Thoracic aorta (tissue), 2 donors: ENCODE measurements at regions not wholly inside any gene's neighbourhood (a gene's known extent, or its start where the extent isn't known, plus 50 kb on each side); places are given as distances from the start of the nearest gene placed in this dataset.

Experiments
- ATAC-seq: fragments of 150-250 bp; one replicate; pipeline ENCODE4 v1.8.0; 2017; ENCODE audit warnings: low read depth; ENCODE audit not compliant: insufficient number of reproducible peaks, low FRiP score
- DNase-seq: peaks from one replicate; pipeline ENCODE4 v3.0.0-alpha.2; 2020; ENCODE audit warnings: low spot score
- H3K27ac ChIP-seq, 2 donors: fragments of 200-600 bp; sonication (generic); 1 replicate in 1 of 2; 2 replicates in 1 of 2; pipeline ENCODE4 v1.5.1; 2016; ENCODE audit warnings: mild to moderate bottlenecking in 2 of 2, moderate library complexity in 2 of 2
- H3K27me3 ChIP-seq: fragments of 200-600 bp; sonication (generic); replicated peaks from 2 replicates; pipeline ENCODE4 v1.6.0; 2016; ENCODE audit warnings: mild to moderate bottlenecking; ENCODE audit not compliant: insufficient read depth
- H3K36me3 ChIP-seq: fragments of 200-600 bp; sonication (generic); one replicate; pipeline ENCODE4 v1.5.1; 2016
- H3K4me1 ChIP-seq, 2 donors: fragments of 200-600 bp; sonication (generic); 1 replicate in 1 of 2; 2 replicates in 1 of 2; pipeline versions ENCODE4 v1.5.1 to v1.6.0; 2016; ENCODE audit warnings: low read depth in 2 of 2, mild to moderate bottlenecking in 1 of 2; ENCODE audit not compliant: control insufficient read depth in 1 of 2
- H3K4me3 ChIP-seq: fragments of 200-600 bp; sonication (generic); 2 replicates; pipeline ENCODE4 v1.5.1; 2016; ENCODE audit warnings: mild to moderate bottlenecking
- H3K9me3 ChIP-seq: fragments of 200-600 bp; sonication (generic); 2 replicates; pipeline ENCODE4 v1.5.1; 2016
- TF ChIP-seq, protein P1 (sequence below): fragments of 200-600 bp; sonication (generic); IDR thresholded peaks from one replicate; pipeline ENCODE4 v1.5.1; 2019; ENCODE audit warnings: antibody characterized with exemption

- DNase-seq = no peak
- H3K27ac ChIP-seq = no peak overlapping the region
- ATAC-seq = no peak
- H3K4me1 ChIP-seq = no peaks in the 10 kb centered on the region
- TF ChIP-seq, protein P1, sequence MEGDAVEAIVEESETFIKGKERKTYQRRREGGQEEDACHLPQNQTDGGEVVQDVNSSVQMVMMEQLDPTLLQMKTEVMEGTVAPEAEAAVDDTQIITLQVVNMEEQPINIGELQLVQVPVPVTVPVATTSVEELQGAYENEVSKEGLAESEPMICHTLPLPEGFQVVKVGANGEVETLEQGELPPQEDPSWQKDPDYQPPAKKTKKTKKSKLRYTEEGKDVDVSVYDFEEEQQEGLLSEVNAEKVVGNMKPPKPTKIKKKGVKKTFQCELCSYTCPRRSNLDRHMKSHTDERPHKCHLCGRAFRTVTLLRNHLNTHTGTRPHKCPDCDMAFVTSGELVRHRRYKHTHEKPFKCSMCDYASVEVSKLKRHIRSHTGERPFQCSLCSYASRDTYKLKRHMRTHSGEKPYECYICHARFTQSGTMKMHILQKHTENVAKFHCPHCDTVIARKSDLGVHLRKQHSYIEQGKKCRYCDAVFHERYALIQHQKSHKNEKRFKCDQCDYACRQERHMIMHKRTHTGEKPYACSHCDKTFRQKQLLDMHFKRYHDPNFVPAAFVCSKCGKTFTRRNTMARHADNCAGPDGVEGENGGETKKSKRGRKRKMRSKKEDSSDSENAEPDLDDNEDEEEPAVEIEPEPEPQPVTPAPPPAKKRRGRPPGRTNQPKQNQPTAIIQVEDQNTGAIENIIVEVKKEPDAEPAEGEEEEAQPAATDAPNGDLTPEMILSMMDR = no peak
- H3K36me3 ChIP-seq = no peaks in the 10 kb centered on the region
- no peak overlapping the region for H3K4me3 ChIP-seq
- H3K9me3 ChIP-seq = peaks cover 19% of the 10 kb centered on the region
- H3K27me3 ChIP-seq = no peaks in the 10 kb centered on the region
Observed at GRCh38 chr9:38166501-38166900, 97.5 kb upstream of the SHB start.

DNA sequence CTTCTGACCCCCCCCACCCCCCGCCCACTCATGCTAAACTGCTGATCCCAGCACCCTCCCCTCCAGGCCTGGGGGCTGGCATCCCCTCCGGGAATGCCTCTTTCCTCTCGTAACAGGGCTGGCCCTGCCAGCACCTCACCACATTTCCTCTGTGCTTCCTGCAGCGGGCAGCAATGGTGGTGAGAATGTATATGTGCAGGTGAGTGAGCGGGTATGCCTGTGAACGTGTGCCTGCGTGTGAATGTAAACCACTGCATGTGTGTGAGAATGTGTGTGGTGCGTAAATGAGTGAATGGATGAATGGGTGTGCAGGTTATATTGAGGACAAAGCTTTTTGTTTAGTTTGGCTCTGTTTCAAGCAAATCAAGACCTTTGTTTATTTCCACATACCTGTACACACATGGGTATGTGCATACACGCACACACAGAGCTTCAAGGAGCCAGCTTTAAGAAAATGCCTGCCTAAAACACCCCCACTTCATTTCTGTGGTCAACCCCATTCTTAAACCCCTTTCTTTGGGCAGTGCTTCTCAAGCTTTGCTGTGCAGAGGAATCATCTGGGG is 95.7 kb upstream of the SHB start:
- peaks cover 4% of the 10 kb centered on the region for H3K9me3 ChIP-seq
- no peak for DNase-seq
- TF ChIP-seq, protein P1 = no peak
- H3K27ac ChIP-seq = no peak overlapping the region
- no peak overlapping the region for H3K4me3 ChIP-seq
- H3K36me3 ChIP-seq = no peaks in the 10 kb centered on the region
- no peaks in the 10 kb centered on the region for H3K4me1 ChIP-seq
- H3K27me3 ChIP-seq = no peaks in the 10 kb centered on the region
- ATAC-seq = no peak

DNA sequence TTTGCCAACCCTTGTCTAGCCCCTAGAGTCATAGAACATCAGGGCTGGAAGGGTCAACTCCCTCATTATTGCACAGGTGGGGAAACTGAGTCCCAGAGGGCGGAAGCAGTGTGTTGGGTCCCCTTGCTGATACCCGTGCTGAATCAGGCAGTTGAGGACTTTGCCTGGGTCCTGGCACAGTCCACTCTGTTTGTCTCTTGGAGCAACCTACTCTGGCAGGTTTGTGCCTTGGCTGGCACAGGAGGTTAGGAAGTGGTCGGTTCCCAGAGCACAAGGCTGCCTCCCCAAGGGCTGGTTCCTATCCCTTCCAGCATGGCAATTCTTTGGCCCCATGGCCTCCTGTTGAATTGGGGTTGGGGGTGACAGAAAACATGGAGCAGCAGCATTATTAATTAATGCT is 94.5 kb upstream of the SHB start:
- ATAC-seq (no peak), DNase-seq (no peak)
- H3K27me3 ChIP-seq = no peaks in the 10 kb centered on the region
- no peak overlapping the region for H3K4me3 ChIP-seq
- TF ChIP-seq, protein P1 = no peak
- H3K9me3 ChIP-seq = no peaks in the 10 kb centered on the region
- no peak overlapping the region for H3K27ac ChIP-seq
- no peaks in the 10 kb centered on the region for H3K4me1 ChIP-seq
- H3K36me3 ChIP-seq = no peaks in the 10 kb centered on the region

DNA sequence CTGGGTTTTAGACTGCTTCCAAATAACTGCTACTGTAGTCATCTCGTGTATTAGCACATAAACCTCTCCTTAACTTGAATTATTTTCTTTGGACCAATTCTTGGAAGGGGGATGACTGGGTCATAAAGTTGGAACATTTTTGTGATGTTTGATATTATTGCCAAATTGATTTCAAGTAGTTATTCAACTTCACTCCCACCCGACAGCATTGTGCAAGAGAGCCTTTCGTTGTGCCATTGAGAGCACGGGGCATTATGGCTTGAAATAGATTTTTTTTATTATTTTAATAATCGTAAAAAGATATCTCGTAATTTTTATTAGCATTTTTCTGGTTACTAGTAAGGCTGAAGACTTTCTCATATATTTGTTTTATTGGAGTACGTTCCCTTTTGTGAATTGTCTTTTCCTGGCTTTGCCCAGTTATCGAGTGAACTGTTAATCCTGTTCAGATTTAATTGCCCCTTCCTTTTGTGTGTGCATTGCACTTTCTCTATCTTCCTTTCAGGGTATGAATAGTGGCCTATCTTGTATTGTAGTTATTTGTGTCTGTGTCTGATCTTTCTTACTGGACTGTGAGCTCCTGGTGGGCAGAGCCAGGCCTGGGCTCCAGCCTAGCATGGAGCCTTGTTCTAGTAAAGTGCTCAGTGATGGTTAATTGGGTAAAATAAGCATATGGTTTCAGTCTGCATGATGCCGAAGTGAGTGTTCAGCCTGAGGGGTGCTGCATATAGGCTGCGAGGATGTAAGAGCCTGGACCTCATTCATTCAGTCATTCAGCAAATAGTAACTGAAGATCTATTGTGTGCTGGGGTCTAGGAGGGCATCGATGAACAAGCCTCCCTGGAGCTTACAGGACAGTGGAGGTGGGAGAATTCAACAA is 93.5 kb upstream of the SHB start:
- no peak overlapping the region for H3K4me3 ChIP-seq
- H3K27ac ChIP-seq = no peak overlapping the region
- TF ChIP-seq, protein P1 = no peak
- no peaks in the 10 kb centered on the region for H3K27me3 ChIP-seq
- H3K4me1 ChIP-seq = no peaks in the 10 kb centered on the region
- no peak for ATAC-seq
- H3K36me3 ChIP-seq = no peaks in the 10 kb centered on the region
- H3K9me3 ChIP-seq = no peaks in the 10 kb centered on the region
- no peak for DNase-seq

GRCh38 chr9:38160613-38161215 is 91.7 kb upstream of the SHB start:
- no peak for ATAC-seq
- Histone ChIP-seq H3K4me1 (no peaks in the 10 kb centered on the region), H3K4me3 (no peak overlapping the region), H3K27me3 (no peaks in the 10 kb centered on the region), H3K36me3 (no peaks in the 10 kb centered on the region), H3K27ac (no peak overlapping the region), H3K9me3 (no peaks in the 10 kb centered on the region)
- DNase-seq = peak; percentile 12
- TF ChIP-seq, protein P1 = peak; percentile 86
